ENCODE measurements at regions not wholly inside any gene's neighbourhood (a gene's known extent, or its start where the extent isn't known, plus 50 kb on each side); places are given as distances from the start of the nearest gene placed in this dataset.

- TF ChIP-seq TAF1 (IDR thresholded peaks at IDR 0.05; ENCODE audit: borderline replicate concordance, insufficient read depth, low read length) (no peak), POLR2AphosphoS5 (IDR thresholded peaks at IDR 0.05; ENCODE audit: low read depth, low read length) (no peak)
These were observed 228.9 kb downstream of the RBM43 start for GRCh38 chr2:151032741-151033191.

All from PFSK-1 (cell line).